Smooth muscle cell of the brain vasculature (primary cell): ENCODE measurements at regions not wholly inside any gene's neighbourhood (a gene's known extent, or its start where the extent isn't known, plus 50 kb on each side); places are given as distances from the start of the nearest gene placed in this dataset.

Experiments
- DNase-seq: peaks from one replicate; pipeline ENCODE4 v3.0.0-alpha.2; 2012; ENCODE audit warnings: low read depth, low spot score

DNA sequence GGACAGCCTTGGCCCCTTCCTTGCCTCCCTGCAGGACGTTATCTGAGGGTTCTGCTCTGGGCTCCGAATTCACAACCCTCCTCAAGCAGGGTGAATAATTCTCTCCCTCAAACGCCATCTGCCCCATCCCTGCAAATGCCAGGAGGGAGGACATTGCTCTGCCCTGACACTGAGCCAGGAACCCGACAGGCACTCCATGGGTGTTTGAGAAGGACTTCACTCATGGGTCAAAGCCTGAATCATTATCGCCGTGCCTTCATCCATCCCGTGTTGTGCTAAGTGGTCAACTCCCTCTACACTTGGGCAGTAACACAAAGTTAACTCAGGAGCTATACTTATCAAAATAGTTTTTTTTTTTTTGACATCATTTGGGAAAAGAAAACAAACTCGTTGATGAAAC is 261.8 kb upstream of the IGF1R start:
- DNase-seq = no peak

DNA sequence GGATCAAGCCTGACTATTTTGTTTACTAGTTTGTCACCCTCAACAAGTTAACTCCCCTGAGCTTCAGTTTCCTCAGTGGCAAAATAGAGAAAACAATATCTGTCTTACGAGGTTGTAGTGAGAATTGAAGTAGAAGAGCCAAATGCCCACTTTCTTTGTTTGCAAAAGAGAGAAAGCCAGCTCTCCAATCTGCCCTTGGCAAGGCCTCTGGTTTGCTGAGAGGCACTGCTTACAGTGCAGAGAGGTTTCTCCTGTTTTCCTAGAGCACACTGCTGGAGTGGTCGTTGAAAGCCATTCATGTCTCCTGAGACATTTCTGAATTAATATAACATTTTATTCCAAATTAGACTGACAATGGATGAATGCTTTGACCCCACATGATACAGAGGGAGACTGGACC is 260.5 kb upstream of the IGF1R start:
- no peak for DNase-seq

DNA sequence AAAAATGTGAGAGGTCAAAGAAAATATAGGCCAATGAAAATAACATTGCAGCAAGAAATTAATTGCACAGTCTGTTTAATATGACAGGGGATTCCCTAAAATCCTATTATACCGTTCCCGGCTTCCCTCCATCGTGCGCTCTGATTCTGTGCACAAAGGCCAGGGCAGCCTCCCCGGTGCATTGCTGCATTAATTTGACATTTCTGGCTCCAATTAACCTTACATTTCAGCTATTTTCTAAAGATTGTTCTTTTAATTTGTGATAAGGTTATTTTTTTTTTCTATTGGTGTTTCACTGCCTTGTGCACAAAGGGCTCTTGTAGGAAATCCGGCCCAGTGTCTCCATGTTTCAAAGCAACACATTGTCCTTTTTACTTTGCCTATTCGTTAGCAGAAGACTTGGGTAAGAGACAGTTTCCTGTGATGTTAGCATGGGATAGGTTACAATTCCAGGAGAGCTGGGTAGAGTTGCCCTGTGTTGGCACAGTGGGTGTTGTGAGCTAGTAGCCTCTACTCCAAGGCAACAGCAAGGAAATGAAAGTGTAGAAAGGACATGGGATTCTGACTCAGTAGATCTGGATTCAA is 257.3 kb upstream of the IGF1R start:
- DNase-seq = no peak

DNA sequence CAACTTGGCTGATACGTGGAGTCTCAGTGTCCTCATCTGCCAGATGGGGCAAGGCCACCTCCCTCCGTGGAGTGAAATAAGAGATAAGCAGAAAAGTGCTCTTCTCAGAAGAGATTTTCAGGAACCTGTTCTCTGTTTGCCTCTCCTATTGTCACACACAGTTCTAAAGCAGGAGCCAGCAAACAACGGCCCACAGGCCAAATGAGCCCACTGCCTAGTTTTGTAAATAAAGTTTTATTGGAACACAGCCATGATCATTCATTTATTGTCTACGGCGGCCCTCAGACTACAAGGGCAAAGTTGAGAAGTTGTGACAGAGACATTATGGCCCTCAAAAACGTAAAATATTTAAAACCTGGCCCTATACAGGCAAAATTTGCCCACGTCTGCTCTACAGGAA is 256.8 kb upstream of the IGF1R start:
- DNase-seq = no peak

DNA sequence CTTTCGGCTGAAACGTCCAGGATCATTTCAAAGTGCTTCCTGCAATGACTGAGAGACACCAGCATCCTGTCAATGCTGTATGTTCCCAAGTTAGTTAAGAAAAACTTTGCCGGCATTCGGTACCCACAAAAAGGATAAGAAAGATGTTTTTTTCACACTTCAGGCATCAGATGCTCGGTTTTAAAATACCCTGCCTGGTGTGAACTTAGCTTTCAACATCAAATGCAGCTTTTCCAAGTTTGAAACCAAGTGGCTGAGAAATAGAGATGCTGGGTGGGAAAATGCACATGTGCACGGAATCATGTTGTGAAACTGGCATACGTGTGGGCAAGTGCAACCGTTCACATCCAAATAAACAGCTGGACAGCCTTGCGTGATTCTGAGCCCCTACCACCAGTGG is 254.9 kb upstream of the IGF1R start:
- no peak for DNase-seq

DNA sequence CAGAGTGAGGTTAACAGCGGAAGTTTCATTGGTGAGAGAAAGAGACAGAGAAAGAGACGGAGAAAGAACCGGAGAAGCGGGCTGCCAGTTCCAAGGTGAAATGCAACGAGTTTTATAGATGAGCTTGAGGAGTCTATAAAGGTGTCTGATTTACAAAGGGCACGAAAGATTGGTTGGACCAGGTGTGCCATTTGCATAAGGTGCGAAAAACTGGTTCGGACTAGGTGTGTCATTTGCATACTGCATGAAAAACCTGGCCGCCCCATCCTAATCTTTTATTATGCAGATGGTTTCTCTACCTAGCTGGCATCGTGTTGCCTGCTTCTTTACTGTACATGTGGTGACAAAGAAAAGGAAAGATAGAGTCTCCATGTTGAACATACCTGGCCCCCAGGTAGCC is 253.8 kb upstream of the IGF1R start:
- DNase-seq = no peak

DNA sequence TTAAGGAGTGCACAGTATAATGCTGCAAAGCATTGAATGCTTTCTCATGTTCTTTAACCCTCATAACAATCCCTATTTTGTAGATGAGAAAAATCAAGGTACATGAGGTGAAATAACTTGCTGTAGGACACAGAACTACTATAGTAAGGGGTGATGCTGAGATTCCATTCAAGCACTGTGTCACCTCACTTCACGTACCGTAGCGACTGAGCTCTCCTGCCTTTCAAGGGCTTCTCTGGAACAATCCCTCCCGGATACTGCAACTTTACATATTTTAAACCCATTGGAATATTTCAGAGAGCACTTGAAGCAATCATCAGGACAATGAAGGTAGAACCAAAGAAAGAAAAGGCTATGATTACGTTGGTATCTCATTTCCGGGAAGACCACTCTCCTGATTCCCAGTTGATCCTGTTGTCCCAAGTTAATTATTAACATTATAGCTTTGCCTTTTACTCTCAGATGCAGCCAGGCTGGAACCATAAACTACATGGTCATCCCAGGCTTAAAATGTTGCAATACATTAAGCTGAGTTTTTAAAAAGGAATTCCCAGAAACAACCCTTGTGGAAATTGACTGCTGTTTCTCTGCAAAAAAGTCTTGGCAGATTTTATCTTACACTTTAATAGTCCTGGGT is 252.2 kb upstream of the IGF1R start:
- DNase-seq = no peak

DNA sequence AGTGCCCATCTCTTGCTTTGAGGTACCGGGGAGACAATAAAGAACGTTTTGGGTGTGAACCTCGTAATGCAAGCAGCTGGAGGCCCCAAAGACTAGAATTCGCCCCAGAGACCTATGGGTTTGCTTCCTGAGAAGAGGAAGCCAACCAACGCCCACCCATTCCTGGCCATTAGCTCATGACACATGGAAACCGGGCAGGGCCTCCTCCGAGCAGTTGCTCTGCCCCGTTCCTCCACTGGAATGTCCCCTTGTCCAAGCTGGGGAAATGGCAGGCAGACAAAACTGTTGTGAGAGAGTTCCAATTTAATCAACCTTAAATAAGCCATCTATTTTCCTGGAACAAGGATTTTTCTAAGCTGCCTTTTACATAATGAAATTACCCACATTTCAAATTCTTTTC is 250.9 kb upstream of the IGF1R start:
- no peak for DNase-seq

DNA sequence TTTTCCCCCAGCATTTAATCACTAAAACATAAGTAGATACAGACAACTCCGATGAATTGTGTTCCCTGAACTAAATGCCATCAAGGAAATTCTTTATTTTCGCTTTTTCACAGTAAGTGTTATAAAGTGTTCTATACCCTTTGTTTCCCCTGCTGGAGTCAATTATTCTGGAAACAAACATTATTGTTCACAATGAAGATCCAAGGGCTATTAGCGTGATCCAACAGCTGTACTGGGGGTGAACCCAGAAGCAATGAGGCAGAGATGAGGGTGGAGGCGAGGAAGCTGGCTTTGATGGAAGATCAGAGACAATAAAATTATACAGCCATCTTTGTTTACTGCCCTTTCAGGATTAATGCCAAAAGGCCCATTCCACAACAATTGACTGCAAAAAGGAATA is 250.3 kb upstream of the IGF1R start:
- no peak for DNase-seq

DNA sequence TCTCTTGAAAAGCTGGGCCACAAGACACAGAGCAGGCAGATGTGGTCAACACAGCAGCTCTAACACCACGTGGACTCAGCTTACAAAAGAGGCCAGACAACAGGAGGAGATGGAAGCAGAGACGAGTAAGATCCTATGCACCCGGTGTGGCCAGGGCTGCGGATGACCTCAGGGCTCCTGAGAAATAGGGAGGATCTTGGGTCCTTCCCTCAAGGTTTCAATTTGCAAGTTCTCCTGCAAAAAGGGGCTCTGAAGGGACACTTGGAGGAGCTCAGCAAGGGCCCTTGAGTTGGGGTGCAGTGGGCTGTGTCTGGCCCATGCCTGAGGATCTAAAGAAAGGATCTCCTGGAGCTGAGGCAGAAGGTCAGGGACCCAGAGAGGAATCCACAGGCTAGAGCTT is 249.5 kb upstream of the IGF1R start:
- DNase-seq = no peak

DNA sequence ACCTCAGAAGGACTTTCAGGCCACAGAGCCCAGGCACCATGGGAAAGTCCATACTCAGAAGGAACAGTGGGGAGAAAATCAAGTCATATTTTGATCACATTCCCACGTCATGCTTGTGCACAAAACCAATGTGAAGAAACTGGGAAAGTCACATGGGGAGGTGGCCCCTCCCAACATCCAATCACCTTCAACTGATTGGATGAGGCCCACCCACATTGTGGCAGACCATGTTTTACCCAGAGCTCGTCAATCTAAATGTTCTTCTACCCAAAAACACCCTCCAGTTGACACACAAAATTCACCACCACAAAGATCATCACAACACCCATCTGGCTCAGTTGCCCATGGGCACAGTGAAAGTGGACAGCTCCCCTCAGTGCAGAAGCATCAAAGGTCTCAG is 248.2 kb upstream of the IGF1R start:
- DNase-seq = no peak

DNA sequence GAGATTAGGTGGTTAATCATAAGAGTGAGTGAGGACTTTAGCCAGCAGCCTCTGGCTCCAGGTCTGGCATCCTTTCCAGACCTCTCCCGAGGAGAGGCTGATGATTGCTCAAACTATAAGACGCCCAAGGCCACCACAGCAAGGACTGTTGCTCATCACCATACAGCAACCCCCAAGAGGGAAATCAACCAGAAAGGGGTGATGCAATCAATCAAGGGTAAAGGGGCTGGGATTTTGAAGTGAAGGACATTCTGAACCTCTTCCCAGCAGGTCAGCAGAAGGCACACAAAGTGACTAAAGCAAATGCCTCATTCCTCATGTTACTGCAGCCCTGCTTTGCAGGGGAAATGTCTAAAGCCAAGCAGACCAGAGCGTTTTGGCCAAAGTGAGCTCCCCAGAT is 247.3 kb upstream of the IGF1R start:
- DNase-seq = no peak

DNA sequence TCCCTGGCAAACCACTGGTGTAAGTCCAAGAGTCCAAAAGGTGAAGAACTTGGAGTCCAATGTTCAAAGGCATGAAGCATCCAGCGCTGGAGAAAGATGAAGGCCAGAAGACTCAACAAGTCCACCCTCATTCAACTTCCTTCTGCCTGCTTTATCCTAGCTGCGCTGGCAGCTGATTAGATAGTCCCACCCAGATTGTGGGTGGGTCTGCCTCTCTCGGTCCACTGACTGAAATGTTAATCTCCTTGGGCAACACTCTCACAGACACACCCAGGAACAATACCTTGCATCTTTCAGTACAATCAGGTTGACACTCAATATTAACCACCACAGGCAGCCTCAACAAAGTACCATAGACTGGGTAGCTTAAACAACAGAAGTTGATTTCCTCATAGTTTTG is 245.9 kb upstream of the IGF1R start:
- no peak for DNase-seq

DNA sequence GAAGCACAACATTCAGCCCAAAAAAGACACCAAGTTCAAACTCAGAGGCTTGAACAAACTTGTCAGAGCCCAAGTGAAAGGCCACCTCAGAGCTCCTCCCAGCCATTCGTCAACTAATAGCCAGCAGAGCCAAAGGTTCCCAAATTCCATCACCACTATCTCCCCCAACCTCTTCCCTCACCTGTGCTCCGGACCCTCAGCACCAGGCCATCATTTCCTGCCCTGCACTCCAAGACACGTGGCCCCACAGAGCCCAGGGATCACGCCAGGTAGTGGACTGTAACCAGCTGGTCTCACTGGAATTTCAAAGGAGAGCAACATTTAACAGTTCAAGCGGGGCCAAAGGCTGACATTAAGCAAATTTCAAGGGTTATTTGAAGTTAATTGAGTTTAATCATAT is 245.2 kb upstream of the IGF1R start:
- DNase-seq = no peak

DNA sequence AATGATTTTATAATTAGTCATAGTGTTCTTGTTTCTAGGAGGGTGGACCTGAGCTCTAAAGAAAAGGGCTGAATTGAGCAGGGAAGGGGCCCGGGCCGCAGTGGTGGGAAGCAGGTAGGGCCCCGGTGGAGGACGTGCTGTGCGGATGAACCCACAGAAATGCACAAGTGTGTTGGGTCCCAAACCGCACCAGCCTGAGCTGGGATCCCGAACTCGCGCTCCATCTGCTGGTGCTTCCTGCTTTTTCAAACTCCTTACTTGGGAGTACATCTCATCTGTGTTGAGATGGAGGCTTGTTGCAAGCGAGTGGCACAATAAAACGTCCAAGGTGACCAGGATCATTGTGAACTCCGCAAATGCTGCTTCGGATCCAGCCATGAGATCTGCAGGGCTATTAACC is 244.8 kb upstream of the IGF1R start:
- DNase-seq = no peak

DNA sequence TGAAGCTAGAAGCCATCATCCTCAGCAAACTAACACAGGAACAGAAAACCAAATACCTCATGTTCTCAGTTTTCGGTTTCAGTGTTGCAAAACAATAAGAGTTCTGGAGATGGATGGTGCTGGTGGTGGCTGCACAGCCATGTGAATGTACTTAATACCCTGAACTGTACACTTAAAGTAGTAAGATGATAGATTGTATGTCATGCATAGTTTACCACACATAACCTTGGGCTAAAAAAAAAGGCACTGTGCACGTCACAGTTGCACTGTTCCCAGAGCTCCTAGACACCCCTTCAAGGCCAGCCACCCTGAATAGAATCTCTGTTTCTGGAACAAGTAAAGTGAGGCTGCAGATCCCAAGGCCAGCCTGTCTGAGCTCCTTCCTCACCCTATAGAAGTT is 243.3 kb upstream of the IGF1R start:
- DNase-seq = no peak

DNA sequence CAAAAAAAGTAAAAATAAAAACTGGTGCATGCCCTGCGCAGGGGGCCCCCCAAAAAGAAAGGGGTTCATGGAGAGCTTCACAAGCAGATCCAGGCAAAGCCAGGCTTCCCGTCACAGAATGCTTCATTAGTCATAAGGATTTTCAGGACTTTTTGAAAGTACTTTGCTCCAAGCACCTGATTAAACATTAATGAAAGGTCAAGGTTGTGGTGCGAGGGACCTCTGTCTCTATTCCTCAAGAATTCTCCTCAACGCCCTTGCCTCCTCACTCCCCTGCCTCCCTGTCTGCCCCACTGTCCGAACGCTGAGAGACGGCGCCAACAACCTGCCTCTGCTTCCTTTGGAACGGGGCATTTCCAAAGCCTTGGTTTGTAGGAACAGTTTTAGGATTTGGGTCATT is 240.1 kb upstream of the IGF1R start:
- no peak for DNase-seq

DNA sequence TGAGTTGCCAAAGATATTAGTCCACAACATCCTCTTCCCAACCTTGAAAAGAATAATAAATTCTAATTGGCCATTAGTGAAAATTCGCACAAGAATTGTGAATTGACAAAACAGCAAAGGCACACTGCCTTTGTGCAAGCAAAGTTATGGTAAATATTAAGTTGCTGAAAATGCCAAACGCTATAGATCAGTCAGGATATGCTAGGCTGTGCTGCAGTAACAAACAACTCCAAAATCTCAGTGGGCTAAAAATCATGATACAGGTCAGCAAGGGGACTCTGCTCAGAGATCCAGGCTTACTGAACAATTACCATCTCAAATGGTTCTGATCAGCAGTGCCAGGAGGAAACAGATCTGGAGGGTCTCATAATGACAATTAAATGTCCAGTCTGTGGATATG is 238.0 kb upstream of the IGF1R start:
- no peak for DNase-seq

DNA sequence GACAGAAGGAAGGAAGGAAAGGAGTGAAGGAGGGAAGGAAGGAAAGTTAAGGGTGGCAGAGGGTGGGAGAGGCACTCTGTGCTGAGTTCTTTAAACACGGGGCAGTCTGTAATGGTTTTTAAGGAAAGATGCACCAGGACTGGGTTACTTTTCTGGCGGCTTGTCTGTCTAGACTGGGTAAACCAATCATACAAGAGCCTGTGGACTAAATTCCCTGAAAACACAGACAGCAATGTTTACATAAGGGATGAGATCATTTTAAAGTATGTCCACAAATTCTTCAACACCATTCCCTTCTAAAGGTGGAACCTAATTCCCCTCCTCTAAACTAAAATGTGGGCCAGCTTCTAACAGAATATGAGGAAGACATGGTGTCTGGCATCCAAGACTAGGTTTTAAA is 235.5 kb upstream of the IGF1R start:
- no peak for DNase-seq

DNA sequence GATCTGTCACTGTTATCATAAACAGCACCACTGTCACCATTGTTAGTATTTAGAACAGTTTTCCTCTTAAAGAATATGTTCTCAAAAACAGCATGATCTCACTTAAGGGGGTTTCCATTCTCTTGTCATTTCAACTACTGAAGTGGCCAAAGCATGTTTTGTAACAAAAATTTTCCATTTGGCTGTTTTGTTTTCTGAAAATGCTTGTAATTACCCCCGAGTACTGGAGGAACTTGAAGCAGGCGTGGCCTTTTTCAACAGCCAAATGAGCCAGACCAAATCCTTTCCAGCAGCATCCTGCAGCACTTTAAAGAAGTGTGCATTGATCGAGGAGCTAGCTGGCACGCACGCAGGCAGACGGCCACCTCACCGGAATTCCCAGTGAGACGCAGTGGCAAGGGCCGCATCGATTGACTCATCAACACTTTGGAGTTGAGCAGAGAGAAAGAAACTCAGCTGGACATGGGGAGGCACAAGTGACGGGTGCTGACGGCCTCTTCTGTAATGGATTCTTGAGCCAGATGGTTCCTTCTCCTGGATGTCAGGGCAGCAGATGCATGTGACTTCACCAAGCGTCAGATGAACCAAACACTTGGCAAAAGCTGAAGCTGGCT is 234.3 kb upstream of the IGF1R start:
- no peak for DNase-seq

DNA sequence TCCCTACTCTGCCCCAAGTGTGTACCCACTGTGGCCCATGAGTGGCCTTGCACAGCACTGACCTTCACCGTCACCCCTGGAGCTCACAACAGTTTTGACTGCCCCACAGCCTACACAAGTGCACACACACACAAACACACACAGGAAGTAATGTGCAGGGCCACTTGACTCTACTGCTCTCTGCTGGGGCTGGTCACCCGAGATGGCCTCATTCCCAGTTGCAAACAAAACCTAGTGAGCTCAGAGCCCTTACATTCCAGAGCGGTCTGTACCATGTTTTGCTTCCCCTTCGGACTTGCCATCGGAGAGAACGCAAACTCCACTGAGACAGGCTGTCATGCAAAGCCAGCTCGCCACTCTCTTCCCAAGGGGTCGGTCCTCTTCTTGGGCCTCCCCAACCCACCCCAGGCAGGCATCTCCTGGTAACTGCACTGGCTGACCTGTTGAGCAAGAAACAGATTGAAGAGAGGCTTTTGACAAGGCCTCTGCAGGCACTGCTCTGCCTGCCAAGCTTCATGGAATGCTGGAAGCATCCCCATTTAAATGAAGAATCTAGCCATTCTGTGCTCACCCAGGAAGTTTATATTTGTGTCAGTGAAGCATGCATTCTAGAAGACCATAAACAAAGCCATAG is 232.0 kb upstream of the IGF1R start:
- no peak for DNase-seq

DNA sequence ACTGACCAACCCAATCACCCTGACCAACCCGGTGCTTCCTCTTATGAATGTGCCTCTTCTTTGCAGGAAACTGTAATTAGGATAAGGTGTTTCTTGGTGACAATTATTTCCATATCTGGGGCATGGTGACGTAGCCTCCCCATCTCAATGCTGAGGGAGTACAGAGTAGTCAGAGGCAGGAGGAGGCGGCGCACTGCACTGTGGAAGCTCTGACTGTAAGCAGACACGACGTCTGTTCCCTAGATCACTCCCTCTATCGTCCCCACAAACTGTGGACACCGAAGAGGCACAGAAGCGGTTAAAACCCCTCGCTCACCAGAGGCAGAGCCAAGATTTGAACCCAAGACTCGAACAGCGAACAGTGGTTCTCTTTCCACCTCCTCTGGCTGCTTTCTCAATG is 231.0 kb upstream of the IGF1R start:
- no peak for DNase-seq

DNA sequence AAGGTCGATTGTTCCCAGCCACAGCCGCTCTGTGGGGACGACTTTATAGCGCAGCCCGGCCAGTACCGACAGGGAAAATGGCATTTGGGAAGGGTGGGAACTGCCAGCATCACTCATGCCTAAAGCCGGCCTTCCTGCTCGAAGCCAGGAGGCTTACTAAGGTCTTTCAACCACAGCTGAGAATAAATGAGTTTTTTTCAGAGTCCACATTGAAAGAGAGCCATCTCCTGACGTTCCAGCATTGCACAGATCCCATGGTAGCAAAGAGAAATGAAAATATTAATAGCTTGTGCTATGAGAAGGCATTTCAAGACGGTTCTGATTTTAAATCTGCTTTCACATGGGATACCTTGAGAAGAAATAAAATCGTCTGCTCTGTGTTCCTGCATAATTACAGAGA is 230.2 kb upstream of the IGF1R start:
- DNase-seq = no peak
